ENCODE measurements at regions not wholly inside any gene's neighbourhood (a gene's known extent, or its start where the extent isn't known, plus 50 kb on each side); places are given as distances from the start of the nearest gene placed in this dataset.

DNA sequence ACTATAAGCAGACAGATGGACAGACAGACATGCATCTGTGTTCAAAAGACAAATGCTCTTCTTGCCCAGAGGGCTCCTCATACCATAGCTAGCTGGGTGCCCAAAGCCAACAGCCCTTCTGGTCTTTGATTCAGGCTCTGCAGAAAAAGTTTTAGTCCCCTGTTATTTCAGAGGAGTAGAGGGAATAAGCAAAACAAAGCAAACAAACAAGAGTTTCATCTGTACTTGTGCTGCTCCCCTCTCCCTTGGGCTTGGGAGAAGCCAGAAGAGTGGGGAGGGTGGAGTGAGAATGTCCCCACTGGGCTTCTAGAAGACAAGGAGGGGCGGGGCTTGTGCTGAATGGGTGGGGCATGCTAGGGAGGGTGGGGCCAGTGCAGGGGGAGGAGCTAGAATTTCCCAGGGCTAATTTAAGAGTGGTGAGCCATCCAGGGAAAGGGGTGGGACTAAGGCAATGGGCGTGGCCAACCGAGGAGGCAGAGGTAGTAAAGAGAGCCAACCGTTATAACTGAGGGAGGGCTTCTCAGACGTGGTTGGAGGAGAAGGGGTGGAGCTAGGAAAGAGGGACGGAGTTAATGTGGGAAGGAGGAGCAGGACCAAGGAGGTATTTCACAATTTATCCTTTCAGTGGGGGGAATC is 101.2 kb upstream of the MGMT start:
- no peak for DNase-seq

DNA sequence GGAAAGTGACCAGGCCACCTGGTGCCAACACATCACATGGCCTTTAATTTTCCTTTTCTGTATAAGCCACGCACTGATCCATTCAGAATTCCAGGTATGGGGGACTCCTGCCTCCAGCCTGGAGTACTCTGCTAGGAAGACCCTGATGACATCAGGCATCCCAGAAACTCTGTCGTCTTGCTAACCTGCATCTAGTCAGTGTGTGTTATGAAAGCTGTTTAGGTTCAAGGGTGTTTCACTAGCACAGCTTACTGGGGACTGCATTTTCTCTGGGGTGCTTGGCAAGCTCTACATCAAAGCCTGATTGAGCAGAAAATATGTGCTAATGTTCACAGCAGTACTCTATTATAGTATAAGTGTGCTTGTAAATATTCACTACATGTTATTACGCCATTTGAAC is 100.6 kb upstream of the MGMT start:
- no peak for DNase-seq

DNA sequence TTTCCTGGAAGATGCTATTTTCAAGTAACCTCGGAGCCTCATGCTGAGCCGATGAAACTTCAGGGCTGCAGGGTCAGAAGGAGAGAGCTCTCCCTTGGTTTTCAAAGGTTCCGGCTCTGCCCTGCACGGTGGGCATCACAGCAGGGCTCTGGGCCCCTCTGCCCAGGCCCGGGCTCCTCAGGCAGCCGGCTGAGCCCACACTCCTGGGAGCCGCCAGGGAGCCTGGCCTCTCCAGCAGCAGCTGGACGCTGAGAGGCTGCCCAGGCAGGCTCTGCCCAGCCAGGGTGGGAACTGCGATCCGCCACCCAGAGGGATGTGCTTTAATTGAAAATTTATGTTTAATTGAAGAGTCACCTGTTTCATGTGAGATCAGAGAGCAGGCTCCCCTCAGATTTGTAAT is 97.5 kb upstream of the MGMT start:
- DNase-seq = no peak

DNA sequence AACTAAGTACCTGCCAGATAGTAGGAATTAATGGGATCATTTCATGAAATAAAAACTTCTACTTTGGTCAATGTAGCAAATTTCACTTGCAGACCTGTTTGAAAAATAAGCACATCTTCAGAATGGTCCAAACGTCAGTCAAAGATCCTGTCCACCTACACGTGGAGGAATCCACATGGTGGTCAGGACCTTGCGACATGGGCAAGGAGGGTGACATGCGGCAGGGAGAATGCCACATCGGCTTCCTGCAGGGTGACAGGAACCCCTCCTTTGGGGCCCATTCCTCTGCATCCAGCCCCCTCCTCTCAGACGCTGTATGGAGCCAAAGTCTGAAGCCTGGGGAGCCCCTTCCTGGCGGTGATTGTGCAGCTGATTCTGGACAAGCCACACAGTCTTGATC is 95.5 kb upstream of the MGMT start:
- DNase-seq = no peak

DNA sequence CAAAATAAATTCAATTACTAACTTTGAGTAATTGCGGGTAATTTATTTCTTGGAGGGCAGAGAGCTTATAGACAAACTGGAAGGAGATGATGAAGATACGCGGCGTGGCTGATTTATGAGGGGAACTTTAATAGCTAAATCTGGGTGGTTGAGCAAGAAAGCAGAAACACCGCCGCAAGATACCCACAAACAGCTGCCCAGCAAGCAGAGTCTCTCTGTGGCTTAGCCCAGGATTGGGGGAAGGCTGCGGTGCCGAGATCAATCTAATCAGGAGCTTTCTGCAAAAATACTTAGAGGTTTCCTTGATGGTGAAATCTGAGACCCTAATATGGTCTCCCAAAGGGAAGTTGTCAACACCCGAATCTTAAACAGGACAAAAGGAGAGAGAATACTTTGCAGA is 94.9 kb upstream of the MGMT start:
- DNase-seq = no peak

DNA sequence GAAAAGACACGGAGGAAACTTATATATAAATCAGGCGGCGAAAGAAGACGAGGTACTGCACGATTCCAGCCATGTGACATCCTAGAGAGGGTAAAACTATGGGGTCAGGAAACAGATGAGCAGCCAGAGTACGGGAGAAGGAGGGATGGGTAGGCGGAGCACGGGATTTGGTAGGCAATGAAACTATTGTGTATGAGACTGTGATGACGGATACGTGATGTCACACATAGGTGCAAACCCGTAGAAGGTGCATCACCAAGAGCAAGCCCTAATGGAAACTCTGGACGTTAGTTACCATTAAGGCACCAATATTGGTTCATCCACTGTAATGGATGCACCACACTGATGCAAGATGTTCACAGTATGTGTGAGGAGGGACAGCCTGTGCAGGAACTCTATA is 93.8 kb upstream of the MGMT start:
- DNase-seq = no peak

DNA sequence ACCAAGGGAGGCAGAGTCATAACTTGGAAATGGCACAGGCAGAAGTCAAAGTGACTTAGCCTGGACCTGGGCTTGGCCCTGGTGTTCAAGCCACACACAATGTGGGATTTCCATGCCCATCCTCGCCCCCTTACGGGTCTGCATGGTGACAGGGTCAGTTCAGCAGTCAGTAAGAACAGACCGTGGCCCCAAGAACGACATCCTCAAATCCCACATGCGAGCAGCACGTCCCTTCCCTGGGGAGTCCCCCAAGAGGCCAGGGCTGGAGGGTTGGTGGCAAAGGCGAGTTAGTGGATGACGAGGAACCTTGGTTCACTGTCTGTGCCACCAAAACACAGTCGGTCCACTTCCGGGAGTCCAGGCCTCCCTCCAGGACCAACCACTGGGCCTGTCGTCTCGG is 93.3 kb upstream of the MGMT start:
- no peak for DNase-seq

DNA sequence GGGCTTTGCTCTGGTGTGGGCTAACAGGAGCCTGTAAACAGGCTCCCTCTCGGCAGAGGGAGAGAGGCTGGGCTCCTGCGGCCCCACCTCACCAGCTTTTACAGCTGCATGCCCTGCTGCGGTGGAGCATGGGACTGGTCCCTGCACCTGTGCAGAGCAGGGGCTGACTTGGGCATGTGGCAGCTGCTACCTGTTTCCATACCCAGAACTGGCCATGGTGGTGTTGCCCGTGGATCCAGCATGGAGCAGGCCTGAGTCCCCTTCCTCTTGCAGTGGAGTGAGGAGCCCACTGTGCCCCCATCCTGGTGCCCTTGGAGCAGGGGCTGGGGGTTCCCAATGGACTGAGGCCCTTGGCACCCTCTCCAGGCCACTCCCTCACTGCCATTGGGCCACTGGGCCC is 91.9 kb upstream of the MGMT start:
- DNase-seq = no peak

DNA sequence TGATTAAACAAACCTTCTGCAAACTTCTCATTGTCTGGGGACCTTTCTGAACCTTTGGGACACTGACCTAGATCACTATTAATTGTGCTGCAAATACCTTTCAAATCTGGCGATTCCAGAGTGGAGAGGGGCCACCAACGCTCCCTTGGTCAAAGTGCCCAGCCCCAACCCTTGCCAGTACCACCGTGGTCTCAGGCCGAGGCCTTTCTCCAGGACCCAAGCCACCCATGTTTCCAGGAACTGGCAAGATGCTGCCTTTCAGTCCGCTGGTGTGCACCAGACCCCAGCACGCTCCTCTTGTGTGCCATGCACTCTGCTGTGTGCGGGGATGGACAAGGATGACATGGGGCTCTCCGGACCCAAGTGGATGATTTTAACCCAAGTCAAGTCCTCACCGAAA is 91.1 kb upstream of the MGMT start:
- no peak for DNase-seq

DNA sequence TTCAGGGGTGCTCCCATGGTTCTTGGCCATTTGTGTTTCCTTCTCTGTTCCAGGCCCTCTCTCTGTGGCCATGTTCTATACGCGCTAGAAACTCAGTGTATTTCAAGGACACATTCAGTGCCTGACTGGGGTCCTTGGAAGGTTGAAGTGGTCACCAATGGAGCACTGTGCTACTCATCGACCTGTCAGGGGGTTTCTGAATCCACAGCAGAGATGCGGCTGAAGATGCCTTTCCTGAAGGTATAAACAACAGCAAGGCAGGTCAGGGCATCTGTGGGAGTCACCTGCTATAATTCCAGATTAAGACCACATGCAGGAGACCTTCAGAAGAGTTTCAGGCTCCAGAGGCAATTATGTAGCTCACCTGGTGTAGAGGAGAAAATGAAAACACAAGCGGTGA is 86.8 kb upstream of the MGMT start:
- no peak for DNase-seq

DNA sequence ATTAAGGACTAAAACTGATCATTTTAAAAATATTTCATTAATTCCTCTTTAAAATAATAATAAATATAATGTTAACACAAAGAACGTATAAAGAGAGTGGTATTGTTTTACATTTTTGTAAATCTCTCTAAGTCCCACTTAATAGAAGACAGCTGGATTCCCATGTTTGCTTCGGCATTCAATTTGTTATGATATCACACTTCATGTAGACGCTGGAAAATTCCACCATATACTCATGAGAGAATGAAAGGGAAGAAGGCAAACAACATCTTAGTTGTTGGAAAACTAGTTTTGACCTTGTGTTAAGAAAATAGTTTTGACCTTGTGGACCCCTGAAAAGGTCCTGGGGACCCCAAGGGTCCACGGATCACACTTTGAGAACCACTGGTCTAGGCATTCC is 85.3 kb upstream of the MGMT start:
- no peak for DNase-seq

DNA sequence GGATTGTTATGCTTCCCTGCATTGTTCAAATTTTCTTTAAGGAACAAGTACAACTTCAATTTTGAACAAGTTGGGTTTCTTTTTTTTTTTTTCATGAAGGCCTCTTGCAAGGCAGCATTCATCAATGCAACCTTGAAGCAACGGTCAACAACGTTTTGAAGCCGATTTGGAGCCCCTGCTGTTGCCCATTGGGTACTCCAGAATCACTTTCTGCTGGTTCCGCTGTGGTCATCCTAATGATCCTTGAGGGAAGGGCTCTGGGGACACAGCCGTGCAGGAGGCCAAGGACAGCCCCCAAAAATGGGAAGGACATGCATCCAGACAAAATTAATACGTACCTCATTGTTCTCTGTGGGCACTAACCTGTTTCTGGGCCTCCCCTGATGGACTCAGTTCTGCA is 84.6 kb upstream of the MGMT start:
- no peak for DNase-seq

DNA sequence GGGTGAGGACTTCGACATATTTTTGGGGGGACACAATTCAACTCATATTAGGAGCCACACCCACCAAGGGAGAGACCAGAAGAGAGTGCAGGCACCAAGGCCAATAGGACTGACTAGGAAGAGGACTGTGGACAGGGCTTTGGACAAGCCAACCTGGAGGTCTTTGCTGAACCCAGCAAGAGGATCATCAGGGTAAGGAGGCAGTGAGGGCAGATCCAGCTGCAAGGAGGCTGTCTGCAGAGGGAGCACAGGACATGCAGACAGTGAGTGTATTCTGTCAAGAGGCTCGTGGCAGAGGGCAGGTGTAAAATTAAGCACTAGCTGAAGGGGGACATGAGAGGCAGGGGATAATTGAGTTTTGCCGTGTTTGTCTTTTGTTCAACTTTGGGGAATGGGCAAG is 83.4 kb upstream of the MGMT start:
- DNase-seq = no peak

DNA sequence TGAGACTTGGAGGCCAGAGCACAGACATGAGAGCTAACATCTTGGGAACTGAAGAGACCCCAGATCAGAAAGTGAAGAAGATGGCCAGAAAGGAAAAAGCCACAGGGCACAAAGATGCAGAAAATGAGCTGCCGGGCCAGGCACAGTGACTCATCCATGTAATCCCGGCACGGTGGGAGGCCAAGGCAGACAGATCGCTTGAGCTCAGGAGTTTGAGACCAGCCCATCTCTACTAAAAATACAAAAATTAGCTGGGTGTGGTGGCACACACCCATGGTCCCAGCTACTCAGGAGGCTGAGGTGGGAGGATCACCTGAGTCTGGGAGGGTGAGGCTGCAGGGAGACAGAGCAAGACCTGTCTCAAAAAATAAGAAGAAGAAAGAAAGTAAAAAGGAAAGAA is 81.4 kb upstream of the MGMT start:
- no peak for DNase-seq

DNA sequence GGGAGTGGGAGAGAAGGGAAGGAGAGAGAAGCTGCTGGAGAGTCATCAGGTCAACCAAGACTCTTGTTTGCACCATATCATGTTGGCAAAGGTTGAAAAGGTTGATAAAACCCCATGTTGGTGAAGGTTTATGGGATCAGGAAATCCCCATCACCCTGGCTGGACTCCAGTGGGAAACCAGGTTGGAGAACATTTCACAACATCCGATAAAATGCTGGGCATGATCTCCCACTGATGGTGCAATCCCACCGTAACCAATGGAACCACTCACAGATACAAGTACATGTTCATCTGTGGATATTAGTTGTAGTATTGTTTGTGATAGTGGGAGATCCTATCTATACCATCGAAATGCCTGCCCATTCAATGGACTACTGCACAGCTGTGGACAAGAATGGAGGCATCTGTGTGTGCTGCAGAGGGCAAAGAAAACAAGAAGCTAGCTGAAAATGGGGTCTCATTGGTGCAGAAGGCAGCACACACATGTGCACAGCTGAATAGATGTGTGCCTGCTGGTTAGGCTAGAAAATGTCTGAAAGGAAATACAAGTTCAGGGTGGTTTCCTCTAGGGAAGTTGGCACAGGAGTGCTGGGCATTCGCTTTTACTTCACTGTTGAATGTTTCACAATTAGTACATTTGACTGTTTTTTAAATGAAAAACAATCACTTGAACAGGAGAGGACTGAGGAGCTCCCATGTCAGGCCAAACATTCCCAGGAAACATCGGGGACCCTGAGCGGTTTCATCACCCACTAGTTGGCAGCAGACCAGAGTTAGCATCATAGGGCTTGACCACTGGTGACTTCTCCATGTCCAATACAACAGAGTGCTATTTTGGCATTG is 80.4 kb upstream of the MGMT start:
- no peak for DNase-seq

DNA sequence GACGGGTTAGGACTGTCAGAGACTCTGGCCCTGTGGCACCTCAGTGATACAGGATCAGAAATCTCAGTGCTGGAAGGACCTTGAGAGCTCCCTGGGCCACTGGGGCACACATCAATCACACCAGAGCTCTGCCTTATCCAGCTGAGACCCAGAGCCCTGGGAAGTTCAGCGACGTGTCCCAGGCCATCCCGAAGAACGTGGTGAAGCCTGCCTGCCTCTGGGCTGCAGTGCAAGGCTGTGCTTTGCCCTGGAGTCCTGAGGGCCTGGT is 79.8 kb upstream of the MGMT start:
- DNase-seq = no peak

DNA sequence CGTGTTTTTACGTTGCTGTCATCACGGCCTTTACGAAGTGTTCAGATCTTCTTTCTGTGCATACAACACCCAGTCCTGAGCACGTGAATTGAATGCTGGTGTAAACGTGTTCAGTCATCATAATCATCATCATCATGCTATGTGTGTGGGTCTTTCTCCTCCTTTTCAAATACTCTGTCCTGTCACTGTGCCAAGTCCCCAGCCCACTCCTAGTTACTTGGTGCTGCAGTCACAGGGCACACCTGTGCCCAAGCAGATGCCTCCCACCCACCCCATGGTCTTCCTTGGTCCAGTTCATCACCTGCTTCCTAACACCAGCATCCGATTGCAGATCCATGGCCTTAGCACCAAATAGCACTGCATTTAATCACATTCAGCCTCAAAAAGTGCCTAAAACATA is 78.6 kb upstream of the MGMT start:
- DNase-seq = no peak

DNA sequence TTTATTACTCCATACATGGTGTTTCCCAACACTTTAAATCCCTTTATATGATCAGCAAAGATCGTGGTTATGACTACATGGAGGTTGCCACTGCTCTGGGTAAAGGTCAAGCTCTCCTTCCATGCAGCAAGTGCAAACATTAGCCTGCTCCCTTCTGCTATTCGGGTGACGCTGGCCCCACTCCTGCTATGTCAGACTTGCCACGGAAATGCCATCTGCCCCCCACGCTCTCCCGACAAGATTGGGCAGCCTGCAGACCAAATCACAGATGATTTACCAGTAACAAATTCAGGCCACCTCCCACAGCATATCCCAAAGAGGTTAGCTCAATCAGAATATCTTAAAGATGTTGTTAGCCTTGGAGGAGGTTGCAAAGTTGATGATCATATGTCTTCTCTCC is 77.8 kb upstream of the MGMT start:
- no peak for DNase-seq

DNA sequence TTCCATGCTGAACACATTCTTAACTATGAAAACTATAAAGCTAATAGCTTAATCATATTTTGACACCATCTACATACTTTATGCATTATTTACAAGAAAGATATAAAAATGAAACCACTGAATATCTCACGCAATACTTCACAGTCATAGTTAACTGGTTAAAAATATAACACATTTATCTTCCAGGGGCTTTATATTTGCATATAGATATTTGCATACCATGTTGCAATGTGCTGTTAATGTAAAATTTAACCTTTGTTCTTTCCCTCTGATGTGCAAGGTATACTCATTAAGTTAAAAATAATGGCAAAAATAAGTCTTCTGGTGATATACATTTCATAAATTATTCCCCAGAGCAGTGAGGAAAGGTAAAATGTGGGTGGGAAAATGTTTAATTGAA is 76.9 kb upstream of the MGMT start:
- DNase-seq = no peak

DNA sequence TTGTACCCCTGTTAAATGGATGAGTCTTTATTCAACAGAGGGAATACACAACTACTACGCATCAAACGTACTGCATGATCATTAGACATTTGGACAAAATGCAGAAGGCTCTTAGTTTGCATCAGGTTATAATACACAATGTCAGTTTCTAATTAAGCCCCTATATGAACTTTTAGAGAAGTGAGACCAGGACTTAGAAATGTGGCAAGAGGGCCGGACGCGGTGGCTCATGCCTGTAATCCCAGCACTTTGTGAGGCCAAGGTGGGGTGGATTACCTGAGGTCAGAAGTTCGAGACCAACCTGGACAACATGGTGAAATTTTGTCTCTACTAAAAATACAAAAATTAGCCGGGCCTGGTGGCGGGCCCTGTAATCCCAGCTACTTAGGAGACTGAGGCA is 76.3 kb upstream of the MGMT start:
- DNase-seq = no peak

DNA sequence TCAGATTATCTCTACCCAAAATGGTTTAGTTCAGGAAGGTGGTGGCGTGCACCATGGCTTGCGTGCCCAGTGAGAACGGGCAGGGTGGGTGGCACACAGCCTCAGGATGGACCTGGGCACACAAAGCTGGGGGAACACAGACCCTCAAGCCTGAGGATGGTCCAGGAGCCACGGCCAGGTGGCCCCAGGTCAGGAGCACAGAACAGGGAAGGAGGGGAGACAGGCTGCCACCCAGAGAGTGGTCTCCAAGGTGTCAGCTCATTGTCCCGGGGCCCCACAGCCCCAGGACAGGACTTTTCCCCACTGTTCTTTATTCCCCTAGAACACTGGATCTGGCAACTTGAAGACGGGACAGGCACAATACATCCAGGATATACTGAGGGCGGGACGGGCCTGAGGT is 75.6 kb upstream of the MGMT start:
- no peak for DNase-seq

DNA sequence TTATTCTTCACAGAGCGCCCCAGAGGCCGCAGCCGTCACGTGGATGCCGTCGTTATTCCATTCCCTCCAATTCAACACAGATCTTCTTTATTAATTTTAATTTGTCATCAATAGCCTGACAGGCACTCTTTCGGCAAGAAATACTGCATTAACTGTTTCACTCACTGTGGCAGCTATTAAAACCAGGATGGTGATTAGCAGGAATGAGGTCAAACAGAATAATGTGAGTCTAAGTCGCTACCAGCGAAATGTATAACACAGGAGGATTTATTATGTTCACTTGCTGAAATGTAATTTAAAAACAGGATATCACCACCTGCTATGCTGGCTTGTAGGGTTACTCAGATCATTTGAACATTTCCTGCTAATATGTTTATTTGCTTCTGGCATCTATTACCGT is 74.2 kb upstream of the MGMT start:
- DNase-seq = no peak

DNA sequence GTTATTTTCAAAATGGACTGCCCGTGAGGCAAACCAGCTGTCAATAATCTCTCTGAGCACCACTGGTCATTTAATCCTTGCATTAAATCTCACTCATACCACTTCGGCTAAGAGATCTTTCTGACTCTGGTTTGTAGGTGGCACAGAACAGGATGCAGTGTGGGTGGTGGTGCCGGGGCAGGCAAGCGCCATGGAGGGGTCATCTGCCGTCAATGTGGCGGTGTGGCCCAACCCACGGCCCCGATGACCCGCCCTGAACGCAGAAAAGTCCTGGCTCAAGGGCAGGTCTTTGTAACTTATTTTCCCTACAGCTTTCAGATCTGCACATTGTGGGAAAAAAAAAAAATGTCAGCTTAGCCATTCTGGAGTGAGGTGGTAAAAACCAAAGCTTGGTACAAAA is 73.2 kb upstream of the MGMT start:
- no peak for DNase-seq

DNA sequence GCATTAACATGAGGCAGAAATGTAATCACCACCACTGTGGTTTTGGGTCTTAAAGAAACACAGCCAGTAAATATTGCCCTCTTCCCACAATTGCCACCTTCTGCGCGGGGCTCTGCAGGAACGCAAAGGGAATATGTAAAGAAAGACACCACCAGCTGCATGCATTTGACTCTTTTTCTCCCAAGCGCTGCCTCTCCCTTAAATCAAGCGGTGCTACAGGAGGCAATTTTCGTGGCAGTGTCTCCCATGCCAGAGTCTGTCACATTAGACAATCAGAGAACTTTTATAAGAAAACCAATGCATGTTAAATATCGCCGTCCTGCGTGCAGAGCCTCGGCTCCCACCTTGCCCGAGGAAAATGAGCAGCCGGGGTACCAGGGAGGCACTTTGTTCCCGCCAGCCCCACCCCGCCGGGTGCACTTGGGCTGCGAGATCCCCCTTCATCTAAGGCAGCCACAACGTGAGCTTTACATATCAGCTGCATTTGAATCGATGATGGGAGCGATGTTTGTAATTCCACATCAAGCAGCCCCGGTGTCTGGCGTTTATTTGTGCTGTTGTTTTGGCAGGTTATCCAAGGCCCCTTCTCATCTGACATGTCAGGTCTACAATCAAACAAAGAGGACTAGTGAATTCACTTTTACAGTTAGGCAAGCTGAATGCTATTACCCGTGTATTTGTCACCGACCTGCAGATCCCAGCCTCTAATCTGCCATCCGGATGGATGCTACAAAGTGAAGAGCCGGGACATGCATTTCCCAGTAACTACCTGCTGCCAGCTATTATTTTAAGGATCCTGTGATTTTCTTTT is 72.3 kb upstream of the MGMT start:
- no peak for DNase-seq

Data from CD4-positive, alpha-beta T cell treated with Interleukin-17A for 1 hour (primary cell).